Testis (tissue), 2 donors: ENCODE measurements at regions not wholly inside any gene's neighbourhood (a gene's known extent, or its start where the extent isn't known, plus 50 kb on each side); places are given as distances from the start of the nearest gene placed in this dataset.

Source experiments
- DNase-seq: peaks from one replicate; pipeline ENCODE4 v3.0.0-alpha.2; 2019
- H3K27ac ChIP-seq, 2 donors: fragments of 200-600 bp; sonication (generic); one replicate each; pipeline ENCODE4 v1.5.1; 2019
- H3K27me3 ChIP-seq: fragments of 200-600 bp; sonication (generic); one replicate; pipeline ENCODE4 v1.5.1; 2019
- H3K36me3 ChIP-seq: fragments of 200-600 bp; sonication (generic); one replicate; pipeline ENCODE4 v1.5.1; 2017; ENCODE audit warnings: low read depth; ENCODE audit errors: missing control alignments
- H3K4me1 ChIP-seq: fragments of 200-600 bp; sonication (generic); one replicate; pipeline ENCODE4 v1.5.1; 2019
- H3K4me3 ChIP-seq, 2 donors: fragments of 200-600 bp; sonication (generic); one replicate each; pipeline ENCODE4 v1.5.1; 2017 to 2019
- H3K9me3 ChIP-seq: fragments of 200-600 bp; sonication (generic); one replicate; pipeline ENCODE4 v1.5.1; 2017
- CTCF ChIP-seq, 3 experiments: fragments of 450-650 bp in 2 of 3; fragments of 200-600 bp in 1 of 3; sonication (generic) in 1 of 3; IDR thresholded peaks; one replicate each; pipeline ENCODE4 v1.5.1; 2016 to 2019; ENCODE audit warnings: antibody characterized with exemption in 3 of 3, mild to moderate bottlenecking in 2 of 3, moderate library complexity in 1 of 3
- POLR2A ChIP-seq: fragments of 450-650 bp; IDR thresholded peaks from one replicate; pipeline ENCODE4 v1.6.1; 2017; ENCODE audit warnings: antibody characterized with exemption, mild to moderate bottlenecking, moderate library complexity
- WGBS, 2 donors: methylation state at CpG; one replicate each; pipeline ENCODE4 v1.1.5; 2018; 5-methylcytosine and 5-hydroxymethylcytosine counted together
- intact Hi-C: fragments of 100-400 bp; cut with DNase I; formaldehyde crosslinking; loops from one replicate; pipeline ENCODE4 v1.15.1; 2023; ENCODE audit warnings: low total_unique reads

GRCh38 chr13:75061909-75062308, 420.1 kb downstream of the TBC1D4 start:
- no peaks in the 10 kb centered on the region for H3K4me1 ChIP-seq
- intact Hi-C loops = no loop called here

GRCh38 chr13:75055296-75055695, 426.7 kb downstream of the TBC1D4 start:
- H3K9me3 ChIP-seq = no peaks in the 10 kb centered on the region
- TF ChIP-seq POLR2A (no peak), CTCF (IDR thresholded peaks at IDR 0.05) (no peak)
- no peaks in the 10 kb centered on the region for H3K4me1 ChIP-seq
- intact Hi-C loops = no loop called here
- no peak overlapping the region for H3K4me3 ChIP-seq
- H3K36me3 ChIP-seq = no peaks in the 10 kb centered on the region
- no peak overlapping the region for H3K27ac ChIP-seq
- no peak for DNase-seq
- no peaks in the 10 kb centered on the region for H3K27me3 ChIP-seq

More at GRCh38 chr13:75061909-75062308, 420.1 kb downstream of the TBC1D4 start:
- DNase-seq = no peak
- Histone ChIP-seq H3K27me3 (no peaks in the 10 kb centered on the region), H3K4me3 (no peak overlapping the region), H3K27ac (no peak overlapping the region), H3K9me3 (no peaks in the 10 kb centered on the region), H3K36me3 (no peaks in the 10 kb centered on the region)
- no peak for TF ChIP-seq POLR2A
- no peak for TF ChIP-seq CTCF (IDR thresholded peaks at IDR 0.05)

GRCh38 chr13:75052616-75053015, 429.4 kb downstream of the TBC1D4 start:
- no peaks in the 10 kb centered on the region for H3K36me3 ChIP-seq
- intact Hi-C loops = no loop called here
- no peaks in the 10 kb centered on the region for H3K4me1 ChIP-seq
- no peak overlapping the region for H3K27ac ChIP-seq
- no peaks in the 10 kb centered on the region for H3K9me3 ChIP-seq
- no peaks in the 10 kb centered on the region for H3K27me3 ChIP-seq
- TF ChIP-seq POLR2A = no peak
- no peak for TF ChIP-seq CTCF (IDR thresholded peaks at IDR 0.05)
- 67 to 78% methylated on average over 6 of the region's 6 CpGs for WGBS, 2 donors
- H3K4me3 ChIP-seq = no peak overlapping the region
- DNase-seq = no peak

GRCh38 chr13:75050419-75051046, 431.4 kb downstream of the TBC1D4 start:
- Histone ChIP-seq H3K9me3 (no peaks in the 10 kb centered on the region), H3K27ac (no peak overlapping the region), H3K4me3 (no peak overlapping the region), H3K27me3 (no peaks in the 10 kb centered on the region), H3K36me3 (no peaks in the 10 kb centered on the region), H3K4me1 (no peaks in the 10 kb centered on the region)
- DNase-seq = no peak
- WGBS, 2 donors = 80 to 81% methylated on average over 5 of the region's 5 CpGs
- no peak for TF ChIP-seq POLR2A
- TF ChIP-seq CTCF (IDR thresholded peaks at IDR 0.05) = no peak
- intact Hi-C loops = no loop called here

GRCh38 chr13:75049735-75050335, 432.1 kb downstream of the TBC1D4 start:
- H3K4me1 ChIP-seq = no peaks in the 10 kb centered on the region
- no peak for DNase-seq
- H3K9me3 ChIP-seq = no peaks in the 10 kb centered on the region
- no peaks in the 10 kb centered on the region for H3K36me3 ChIP-seq
- TF ChIP-seq CTCF (IDR thresholded peaks at IDR 0.05) = no peak
- TF ChIP-seq POLR2A = no peak
- H3K4me3 ChIP-seq = no peak overlapping the region
- H3K27ac ChIP-seq = no peak overlapping the region
- intact Hi-C loops = no loop called here
- no peaks in the 10 kb centered on the region for H3K27me3 ChIP-seq
- 68 to 72% methylated on average over 3 of the region's 3 CpGs for WGBS, 2 donors
